ENCODE measurements at regions not wholly inside any gene's neighbourhood (a gene's known extent, or its start where the extent isn't known, plus 50 kb on each side); places are given as distances from the start of the nearest gene placed in this dataset.
A peak's percentile ranks its signal among the peaks of the same experiment; 100 is the strongest.

- Mint-ChIP-seq H3K27ac (ENCODE audit: low read depth) (no peak overlapping the region), H3K36me3 (ENCODE audit: insufficient read depth) (no peaks in the 10 kb centered on the region), H3K4me3 (no peak overlapping the region), H3K27me3 (peaks cover 62% of the 10 kb centered on the region), H3K4me1 (peaks cover 6% of the 10 kb centered on the region), H3K9me3 (no peaks in the 10 kb centered on the region)
- ATAC-seq (replicated peaks; ENCODE audit: extremely low read depth, poor library complexity, severe bottlenecking) (no peak), DNase-seq (ENCODE audit: low spot score in 2 of 2) (no peak)
Observed at GRCh38 chr6:170167657-170168159, 123.2 kb downstream of the DLL1 start.

GRCh38 chr6:170166511-170167122 is 124.3 kb downstream of the DLL1 start:
- H3K36me3 Mint-ChIP-seq (ENCODE audit: insufficient read depth) = no peaks in the 10 kb centered on the region
- H3K27ac Mint-ChIP-seq (ENCODE audit: low read depth) = no peak overlapping the region
- ATAC-seq (replicated peaks; ENCODE audit: extremely low read depth, poor library complexity, severe bottlenecking) = no peak
- H3K27me3 Mint-ChIP-seq = peaks cover 51% of the 10 kb centered on the region
- no peak for DNase-seq (ENCODE audit: low spot score in 2 of 2)
- no peak overlapping the region for H3K4me3 Mint-ChIP-seq
- H3K4me1 Mint-ChIP-seq = peaks cover 6% of the 10 kb centered on the region
- no peaks in the 10 kb centered on the region for H3K9me3 Mint-ChIP-seq

- Mint-ChIP-seq H3K27ac (ENCODE audit: low read depth) (no peak overlapping the region), H3K4me1 (peaks cover 6% of the 10 kb centered on the region), H3K4me3 (no peak overlapping the region), H3K9me3 (no peaks in the 10 kb centered on the region), H3K36me3 (ENCODE audit: insufficient read depth) (no peaks in the 10 kb centered on the region), H3K27me3 (peaks cover 41% of the 10 kb centered on the region)
- DNase-seq (ENCODE audit: low spot score in 2 of 2) (no peak), ATAC-seq (replicated peaks; ENCODE audit: extremely low read depth, poor library complexity, severe bottlenecking) (no peak)
Observed at GRCh38 chr6:170165471-170166117, 125.3 kb downstream of the DLL1 start.

- Mint-ChIP-seq H3K36me3 (ENCODE audit: insufficient read depth) (no peaks in the 10 kb centered on the region), H3K9me3 (no peaks in the 10 kb centered on the region), H3K27me3 (peaks cover 36% of the 10 kb centered on the region), H3K4me3 (no peak overlapping the region), H3K27ac (ENCODE audit: low read depth) (no peak overlapping the region), H3K4me1 (peaks cover 6% of the 10 kb centered on the region)
- no peak for ATAC-seq (replicated peaks; ENCODE audit: extremely low read depth, poor library complexity, severe bottlenecking)
- DNase-seq (ENCODE audit: low spot score in 2 of 2) = no peak
Observed at GRCh38 chr6:170165085-170165470, 125.8 kb downstream of the DLL1 start.

- H3K4me1 Mint-ChIP-seq = peaks cover 6% of the 10 kb centered on the region
- ATAC-seq (replicated peaks; ENCODE audit: extremely low read depth, poor library complexity, severe bottlenecking) (no peak), DNase-seq (ENCODE audit: low spot score in 2 of 2) (no peak)
- H3K27ac Mint-ChIP-seq (ENCODE audit: low read depth) = no peak overlapping the region
- no peak overlapping the region for H3K4me3 Mint-ChIP-seq
- no peaks in the 10 kb centered on the region for H3K36me3 Mint-ChIP-seq (ENCODE audit: insufficient read depth)
- H3K27me3 Mint-ChIP-seq = peaks cover 29% of the 10 kb centered on the region
- H3K9me3 Mint-ChIP-seq = no peaks in the 10 kb centered on the region
Observed at GRCh38 chr6:170164271-170164900, 126.5 kb downstream of the DLL1 start.

- H3K4me1 Mint-ChIP-seq = peaks cover 6% of the 10 kb centered on the region
- DNase-seq (ENCODE audit: low spot score in 2 of 2) (no peak), ATAC-seq (replicated peaks; ENCODE audit: extremely low read depth, poor library complexity, severe bottlenecking) (no peak)
- H3K4me3 Mint-ChIP-seq = no peak overlapping the region
- H3K27ac Mint-ChIP-seq (ENCODE audit: low read depth) = no peak overlapping the region
- H3K36me3 Mint-ChIP-seq (ENCODE audit: insufficient read depth) = no peaks in the 10 kb centered on the region
- H3K27me3 Mint-ChIP-seq = peaks cover 21% of the 10 kb centered on the region
- no peaks in the 10 kb centered on the region for H3K9me3 Mint-ChIP-seq
Observed at GRCh38 chr6:170163405-170164170, 127.3 kb downstream of the DLL1 start.

- H3K4me1 Mint-ChIP-seq = peaks cover 6% of the 10 kb centered on the region
- H3K27ac Mint-ChIP-seq (ENCODE audit: low read depth) = no peak overlapping the region
- peaks cover 14% of the 10 kb centered on the region for H3K27me3 Mint-ChIP-seq
- H3K4me3 Mint-ChIP-seq = no peak overlapping the region
- H3K36me3 Mint-ChIP-seq (ENCODE audit: insufficient read depth) = no peaks in the 10 kb centered on the region
- no peaks in the 10 kb centered on the region for H3K9me3 Mint-ChIP-seq
- ATAC-seq (replicated peaks; ENCODE audit: extremely low read depth, poor library complexity, severe bottlenecking) (no peak), DNase-seq (ENCODE audit: low spot score in 2 of 2) (no peak)
Observed at GRCh38 chr6:170162775-170163404, 128.0 kb downstream of the DLL1 start.

- no peak for ATAC-seq (replicated peaks; ENCODE audit: extremely low read depth, poor library complexity, severe bottlenecking)
- H3K9me3 Mint-ChIP-seq = no peaks in the 10 kb centered on the region
- no peak for DNase-seq (ENCODE audit: low spot score in 2 of 2)
- peaks cover 13% of the 10 kb centered on the region for H3K27me3 Mint-ChIP-seq
- peaks cover 6% of the 10 kb centered on the region for H3K4me1 Mint-ChIP-seq
- no peak overlapping the region for H3K4me3 Mint-ChIP-seq
- H3K27ac Mint-ChIP-seq (ENCODE audit: low read depth) = no peak overlapping the region
- no peaks in the 10 kb centered on the region for H3K36me3 Mint-ChIP-seq (ENCODE audit: insufficient read depth)
Observed at GRCh38 chr6:170162011-170162774, 128.7 kb downstream of the DLL1 start.

GRCh38 chr6:170160628-170161611 is 130.0 kb downstream of the DLL1 start:
- Mint-ChIP-seq H3K9me3 (no peaks in the 10 kb centered on the region), H3K4me3 (no peak overlapping the region), H3K27ac (ENCODE audit: low read depth) (no peak overlapping the region), H3K4me1 (peaks cover 6% of the 10 kb centered on the region), H3K36me3 (ENCODE audit: insufficient read depth) (no peaks in the 10 kb centered on the region), H3K27me3 (peaks cover 9% of the 10 kb centered on the region)
- DNase-seq (ENCODE audit: low spot score in 2 of 2) (no peak), ATAC-seq (replicated peaks; ENCODE audit: extremely low read depth, poor library complexity, severe bottlenecking) (no peak)

GRCh38 chr6:170160031-170160627 is 130.7 kb downstream of the DLL1 start:
- Mint-ChIP-seq H3K27me3 (peaks cover 2% of the 10 kb centered on the region), H3K9me3 (no peaks in the 10 kb centered on the region), H3K27ac (ENCODE audit: low read depth) (no peak overlapping the region), H3K36me3 (ENCODE audit: insufficient read depth) (no peaks in the 10 kb centered on the region), H3K4me1 (no peaks in the 10 kb centered on the region), H3K4me3 (no peak overlapping the region)
- ATAC-seq (replicated peaks; ENCODE audit: extremely low read depth, poor library complexity, severe bottlenecking) (no peak), DNase-seq (ENCODE audit: low spot score in 2 of 2) (peak in 1 of 2 donors; percentile 32)
